GM19468 (cell line): ENCODE measurements at regions not wholly inside any gene's neighbourhood (a gene's known extent, or its start where the extent isn't known, plus 50 kb on each side); places are given as distances from the start of the nearest gene placed in this dataset.

Source experiments
- ATAC-seq: cut with Tn5 transposase; IDR thresholded peaks from one replicate; pipeline ENCODE4 v1.9.1; 2021; ENCODE audit warnings: mild to moderate bottlenecking, moderate library complexity, moderate number of reproducible peaks; ENCODE audit not compliant: unreplicated experiment; ENCODE audit errors: extremely low read depth

- no peak for ATAC-seq
Observed at GRCh38 chr3:34008836-34009809, 210.7 kb downstream of the PDCD6IP start.

- no peak for ATAC-seq
Observed at GRCh38 chr3:34011171-34012101, 213.0 kb downstream of the PDCD6IP start.

GRCh38 chr3:34012102-34012461 is 213.7 kb downstream of the PDCD6IP start:
- no peak for ATAC-seq

GRCh38 chr3:34013818-34014570 is 215.6 kb downstream of the PDCD6IP start:
- no peak for ATAC-seq

- no peak for ATAC-seq
Observed at GRCh38 chr3:34015204-34016142, 217.0 kb downstream of the PDCD6IP start.

- no peak for ATAC-seq
Observed at GRCh38 chr3:34016925-34017587, 218.6 kb downstream of the PDCD6IP start.

- ATAC-seq = no peak
Observed at GRCh38 chr3:34017757-34018156, 219.3 kb downstream of the PDCD6IP start.

- ATAC-seq = no peak
Observed at GRCh38 chr3:34019158-34019557, 220.7 kb downstream of the PDCD6IP start.

GRCh38 chr3:34020170-34020569 is 221.7 kb downstream of the PDCD6IP start:
- ATAC-seq = no peak

- no peak for ATAC-seq
Observed at GRCh38 chr3:34020726-34021680, 222.6 kb downstream of the PDCD6IP start.

GRCh38 chr3:34022147-34022546 is 223.7 kb downstream of the PDCD6IP start:
- no peak for ATAC-seq

- no peak for ATAC-seq
Observed at GRCh38 chr3:34024447-34025240, 226.2 kb downstream of the PDCD6IP start.

GRCh38 chr3:34033839-34034238 is 235.4 kb downstream of the PDCD6IP start:
- ATAC-seq = no peak

GRCh38 chr3:34034840-34035239 is 236.4 kb downstream of the PDCD6IP start:
- no peak for ATAC-seq

GRCh38 chr3:34035775-34036174 is 237.3 kb downstream of the PDCD6IP start:
- no peak for ATAC-seq

- no peak for ATAC-seq
Observed at GRCh38 chr3:34037260-34037659, 238.8 kb downstream of the PDCD6IP start.

- ATAC-seq = no peak
Observed at GRCh38 chr3:34038131-34038530, 239.7 kb downstream of the PDCD6IP start.
